PC-3 (cell line): ENCODE measurements at regions not wholly inside any gene's neighbourhood (a gene's known extent, or its start where the extent isn't known, plus 50 kb on each side); places are given as distances from the start of the nearest gene placed in this dataset.

Experiments
- ATAC-seq: fragments of 200-7000 bp; cut with Tn5 transposase; 2 replicates; pipeline ENCODE4 v1.9.1; 2020; ENCODE audit warnings: mild to moderate bottlenecking, moderate library complexity
- BruUV-seq: library from RNA; stranded (reverse); fragments of 400-500 nt; replicated peaks from 2 replicates; lab custom pipeline; 2021; lab: Mats Ljungman, UMichigan
- CTCF ChIA-PET: fragments of 300-600 bp; sonication (Branson Sonifier 250); formaldehyde crosslinking; loops from one replicate; lab custom pipeline; 2022; ENCODE audit warnings: antibody characterized with exemption; lab: Charles Lee
- POLR2A ChIA-PET: fragments of 300-600 bp; sonication (Branson Sonifier 250); formaldehyde crosslinking; loops from one replicate; lab custom pipeline; 2022; ENCODE audit warnings: antibody characterized with exemption; ENCODE audit not compliant: unreplicated experiment; lab: Charles Lee
- DNase-seq: peaks from one replicate; pipeline ENCODE4 v3.0.0-alpha.2; 2015
- H2AFZ ChIP-seq: fragments of 300-600 bp; sonication (generic); 2 replicates; pipeline ENCODE4 v1.6.0; 2016; ENCODE audit warnings: antibody characterized with exemption, low read length
- H3F3A ChIP-seq: fragments of 300-600 bp; sonication (generic); one replicate; pipeline ENCODE4 v1.6.0; 2017; ENCODE audit warnings: antibody characterized with exemption, low read length, control low read depth, mild to moderate bottlenecking; ENCODE audit not compliant: unreplicated experiment
- H3K27ac ChIP-seq: fragments of 300-600 bp; sonication (generic); 2 replicates; pipeline ENCODE4 v1.5.1; 2016; ENCODE audit warnings: mild to moderate bottlenecking, low read length
- H3K27me3 ChIP-seq: fragments of 300-600 bp; sonication (generic); 2 replicates; pipeline ENCODE4 v1.6.1; 2016; ENCODE audit warnings: low read length, mixed read lengths
- H3K36me3 ChIP-seq: fragments of 300-600 bp; sonication (generic); 2 replicates; pipeline ENCODE4 v1.6.1; 2016; ENCODE audit warnings: low read depth, mixed run types, low read length, mixed read lengths
- H3K4me1 ChIP-seq: fragments of 300-600 bp; sonication (generic); 2 replicates; pipeline ENCODE4 v1.5.1; 2016; ENCODE audit warnings: low read length; ENCODE audit not compliant: insufficient read depth
- H3K4me2 ChIP-seq: fragments of 300-600 bp; sonication (generic); 2 replicates; pipeline ENCODE4 v1.6.0; 2016; ENCODE audit warnings: low read length
- H3K4me3 ChIP-seq: fragments of 300-600 bp; sonication (generic); 2 replicates; pipeline ENCODE4 v1.5.1; 2016; ENCODE audit warnings: mild to moderate bottlenecking, low read length, mixed read lengths
- H3K79me2 ChIP-seq: fragments of 300-600 bp; sonication (generic); 2 replicates; pipeline ENCODE4 v1.6.1; 2017; ENCODE audit warnings: low read length, mixed read lengths
- H3K9ac ChIP-seq: fragments of 300-600 bp; sonication (generic); 2 replicates; pipeline ENCODE4 v1.6.0; 2016; ENCODE audit warnings: mild to moderate bottlenecking, low read length
- H3K9me2 ChIP-seq: fragments of 300-600 bp; sonication (generic); replicated peaks from 2 replicates; pipeline ENCODE4 v1.6.1; 2016; ENCODE audit warnings: mixed run types, low read length, mixed read lengths
- H3K9me3 ChIP-seq: fragments of 300-600 bp; sonication (generic); 2 replicates; pipeline ENCODE4 v1.6.1; 2016; ENCODE audit warnings: low read length, mixed read lengths
- H4K20me1 ChIP-seq: fragments of 300-600 bp; sonication (generic); 2 replicates; pipeline ENCODE4 v1.6.1; 2016; ENCODE audit warnings: low read length, mixed read lengths
- EZH2 ChIP-seq: fragments of 300-600 bp; sonication (generic); IDR thresholded peaks from one replicate; pipeline ENCODE4 v1.6.1; 2017; ENCODE audit warnings: antibody characterized with exemption, mild to moderate bottlenecking, low read length; ENCODE audit not compliant: unreplicated experiment
- EZH2phosphoT487 ChIP-seq: fragments of 300-600 bp; sonication (generic); IDR thresholded peaks from 2 replicates; pipeline ENCODE4 v1.6.1; 2018; ENCODE audit warnings: mild to moderate bottlenecking, antibody characterized with exemption, low read length, borderline replicate concordance
- intact Hi-C: fragments of 100-400 bp; cut with micrococcal nuclease; formaldehyde crosslinking; loops from 2 replicates; pipeline ENCODE4 v1.9.0; 2023
- TF ChIP-seq, protein P1 (sequence below): fragments of 300-600 bp; sonication (generic); conservative IDR thresholded peaks from 2 replicates; pipeline ENCODE4 v1.5.1; 2017; ENCODE audit warnings: antibody characterized with exemption, low read depth, mild to moderate bottlenecking, low read length

DNA sequence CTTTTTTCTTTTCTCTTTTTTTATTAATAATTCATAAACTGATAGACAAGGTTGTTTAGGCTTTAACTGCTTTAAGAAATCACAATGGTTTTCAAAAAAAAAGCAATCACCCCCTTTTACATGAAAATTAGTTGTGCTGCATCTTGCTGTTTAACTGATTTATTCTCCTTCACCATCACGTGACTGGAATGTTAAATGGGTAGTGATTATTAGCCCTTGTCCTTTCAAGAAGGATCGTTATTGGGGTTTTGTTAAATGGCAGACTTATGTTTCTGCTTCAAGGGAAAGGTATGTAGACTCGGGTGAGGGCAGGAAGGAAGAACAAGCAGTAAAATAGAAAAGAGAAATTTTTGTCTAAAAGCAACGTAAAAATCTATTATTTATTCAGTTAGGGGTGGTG is 175.6 kb upstream of the TLE4 start:
- Histone ChIP-seq H3K9me2 (no peaks in the 10 kb centered on the region), H3K27ac (no peak overlapping the region), H3K4me3 (no peak overlapping the region), H3K9me3 (no peaks in the 10 kb centered on the region), H3K4me1 (no peaks in the 10 kb centered on the region), H3F3A (no peaks in the 10 kb centered on the region), H3K4me2 (no peak overlapping the region), H3K9ac (no peak overlapping the region), H3K79me2 (no peaks in the 10 kb centered on the region), H2AFZ (no peak overlapping the region), H3K36me3 (no peaks in the 10 kb centered on the region), H4K20me1 (no peaks in the 10 kb centered on the region), H3K27me3 (no peaks in the 10 kb centered on the region)
- POLR2A ChIA-PET, result no interaction called here
- TF ChIP-seq, protein P1, sequence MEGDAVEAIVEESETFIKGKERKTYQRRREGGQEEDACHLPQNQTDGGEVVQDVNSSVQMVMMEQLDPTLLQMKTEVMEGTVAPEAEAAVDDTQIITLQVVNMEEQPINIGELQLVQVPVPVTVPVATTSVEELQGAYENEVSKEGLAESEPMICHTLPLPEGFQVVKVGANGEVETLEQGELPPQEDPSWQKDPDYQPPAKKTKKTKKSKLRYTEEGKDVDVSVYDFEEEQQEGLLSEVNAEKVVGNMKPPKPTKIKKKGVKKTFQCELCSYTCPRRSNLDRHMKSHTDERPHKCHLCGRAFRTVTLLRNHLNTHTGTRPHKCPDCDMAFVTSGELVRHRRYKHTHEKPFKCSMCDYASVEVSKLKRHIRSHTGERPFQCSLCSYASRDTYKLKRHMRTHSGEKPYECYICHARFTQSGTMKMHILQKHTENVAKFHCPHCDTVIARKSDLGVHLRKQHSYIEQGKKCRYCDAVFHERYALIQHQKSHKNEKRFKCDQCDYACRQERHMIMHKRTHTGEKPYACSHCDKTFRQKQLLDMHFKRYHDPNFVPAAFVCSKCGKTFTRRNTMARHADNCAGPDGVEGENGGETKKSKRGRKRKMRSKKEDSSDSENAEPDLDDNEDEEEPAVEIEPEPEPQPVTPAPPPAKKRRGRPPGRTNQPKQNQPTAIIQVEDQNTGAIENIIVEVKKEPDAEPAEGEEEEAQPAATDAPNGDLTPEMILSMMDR, result no peak
- TF ChIP-seq EZH2, result no peak
- no peak for TF ChIP-seq EZH2phosphoT487
- DNase-seq (no peak), ATAC-seq (no peak)
- no TSS peak for BruUV-seq
- intact Hi-C loops, result no loop called here
- CTCF ChIA-PET, result no interaction called here

DNA sequence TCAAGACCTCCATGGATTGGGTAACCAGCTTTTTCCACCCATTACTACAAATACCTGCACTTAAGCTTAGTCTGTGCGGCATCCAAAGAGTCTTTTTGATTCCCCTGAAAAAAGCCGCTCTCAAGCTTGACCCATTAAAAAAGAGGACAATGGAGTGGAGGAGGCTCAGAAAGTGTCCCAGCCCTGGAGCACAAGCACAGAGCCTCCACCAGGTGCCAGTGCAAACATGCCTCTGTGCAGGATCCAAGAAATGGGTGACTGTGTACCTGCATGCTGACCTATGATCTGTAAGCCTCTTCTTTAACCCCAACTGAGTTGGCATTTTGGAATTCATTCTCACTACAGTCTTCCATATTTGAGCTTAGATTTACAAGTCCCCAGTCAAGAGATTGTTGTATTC is 168.3 kb upstream of the TLE4 start:
- Histone ChIP-seq H3K9ac (no peak overlapping the region), H3K79me2 (no peaks in the 10 kb centered on the region), H3K4me3 (no peak overlapping the region), H4K20me1 (no peaks in the 10 kb centered on the region), H3K4me1 (no peaks in the 10 kb centered on the region), H3K4me2 (no peak overlapping the region), H3K36me3 (no peaks in the 10 kb centered on the region), H3K27ac (no peak overlapping the region), H3K27me3 (no peaks in the 10 kb centered on the region), H3K9me3 (no peaks in the 10 kb centered on the region), H2AFZ (no peak overlapping the region), H3F3A (no peaks in the 10 kb centered on the region), H3K9me2 (no peaks in the 10 kb centered on the region)
- TF ChIP-seq EZH2phosphoT487, result no peak
- TF ChIP-seq, protein P1, result no peak
- no peak for TF ChIP-seq EZH2
- POLR2A ChIA-PET, result no interaction called here
- CTCF ChIA-PET, result no interaction called here
- no peak for DNase-seq
- intact Hi-C loops, result no loop called here
- no peak for ATAC-seq
- BruUV-seq, result no TSS peak

DNA sequence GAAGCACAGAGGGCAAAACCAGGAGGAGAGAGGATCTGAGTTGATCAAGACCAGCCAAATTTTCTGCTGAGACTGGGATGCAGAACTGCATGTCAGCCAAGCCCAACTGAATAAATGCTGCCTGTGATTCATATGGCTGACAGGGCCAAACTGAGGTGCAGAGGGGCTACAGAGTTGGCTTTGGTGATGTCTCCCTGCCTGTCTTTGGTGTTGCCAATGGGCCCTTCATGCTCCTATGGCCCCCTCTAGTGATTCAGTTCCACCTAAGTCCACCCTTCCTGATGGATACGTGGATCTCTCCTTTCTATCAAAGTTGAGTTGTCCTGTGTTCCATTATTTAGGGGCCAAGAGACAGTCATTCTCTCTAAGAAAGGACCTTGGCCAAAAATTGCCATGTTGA is 163.6 kb upstream of the TLE4 start:
- Histone ChIP-seq H3K9me2 (no peaks in the 10 kb centered on the region), H3K4me1 (no peaks in the 10 kb centered on the region), H4K20me1 (no peaks in the 10 kb centered on the region), H3K27me3 (no peaks in the 10 kb centered on the region), H3K9me3 (no peaks in the 10 kb centered on the region), H2AFZ (no peak overlapping the region), H3K36me3 (no peaks in the 10 kb centered on the region), H3K79me2 (no peaks in the 10 kb centered on the region), H3F3A (no peaks in the 10 kb centered on the region), H3K9ac (no peak overlapping the region), H3K27ac (no peak overlapping the region), H3K4me3 (no peak overlapping the region), H3K4me2 (no peak overlapping the region)
- ChIA-PET POLR2A (no interaction called here), CTCF (no interaction called here)
- intact Hi-C loops, result no loop called here
- DNase-seq (no peak), ATAC-seq (no peak)
- no peak for TF ChIP-seq EZH2
- TF ChIP-seq, protein P1, result peak; percentile 16; the same call in 1 of the 2 replicates
- BruUV-seq, result no TSS peak
